ENCODE measurements at regions not wholly inside any gene's neighbourhood (a gene's known extent, or its start where the extent isn't known, plus 50 kb on each side); places are given as distances from the start of the nearest gene placed in this dataset.
A peak's percentile ranks its signal among the peaks of the same experiment; 100 is the strongest.

- peak; percentile 60 for DNase-seq
Measured at GRCh38 chr11:27213232-27213660, 149.8 kb downstream of the CCDC34 start.

GRCh38 chr11:27212248-27212780, 150.7 kb downstream of the CCDC34 start:
- DNase-seq = no peak

GRCh38 chr11:27211370-27212127, 151.5 kb downstream of the CCDC34 start:
- no peak for DNase-seq

GRCh38 chr11:27210531-27210930, 152.5 kb downstream of the CCDC34 start:
- no peak for DNase-seq

GRCh38 chr11:27209562-27210005, 153.4 kb downstream of the CCDC34 start:
- peak; percentile 93 for DNase-seq

- no peak for DNase-seq
Measured at GRCh38 chr11:27208846-27209245, 154.2 kb downstream of the CCDC34 start.

GRCh38 chr11:27207025-27207650, 155.9 kb downstream of the CCDC34 start:
- DNase-seq = no peak

- DNase-seq = no peak
Measured at GRCh38 chr11:27205779-27206570, 157.0 kb downstream of the CCDC34 start.

- DNase-seq = no peak
Measured at GRCh38 chr11:27205250-27205649, 157.8 kb downstream of the CCDC34 start.

- DNase-seq = no peak
Measured at GRCh38 chr11:27204529-27204928, 158.5 kb downstream of the CCDC34 start.

- no peak for DNase-seq
Measured at GRCh38 chr11:27203077-27203647, 159.9 kb downstream of the CCDC34 start.

- DNase-seq = peak; percentile 74
Measured at GRCh38 chr11:27201454-27202302, 161.1 kb downstream of the BBOX1 start.

GRCh38 chr11:27200779-27201453, 160.3 kb downstream of the BBOX1 start:
- DNase-seq = no peak

GRCh38 chr11:27196203-27196897, 155.7 kb downstream of the BBOX1 start:
- no peak for DNase-seq

GRCh38 chr11:27195837-27196202, 155.2 kb downstream of the BBOX1 start:
- no peak for DNase-seq

- DNase-seq = no peak
Measured at GRCh38 chr11:27194976-27195375, 154.4 kb downstream of the BBOX1 start.

GRCh38 chr11:27193434-27194225, 153.0 kb downstream of the BBOX1 start:
- no peak for DNase-seq

GRCh38 chr11:27192184-27192583, 151.6 kb downstream of the BBOX1 start:
- no peak for DNase-seq

- no peak for DNase-seq
Measured at GRCh38 chr11:27191639-27192038, 151.0 kb downstream of the BBOX1 start.

- DNase-seq = no peak
Measured at GRCh38 chr11:27188696-27189095, 148.1 kb downstream of the BBOX1 start.

Measured in NCI-H226 (cell line).